ENCODE measurements at regions not wholly inside any gene's neighbourhood (a gene's known extent, or its start where the extent isn't known, plus 50 kb on each side); places are given as distances from the start of the nearest gene placed in this dataset.

GRCh38 chr14:89658977-89659670 lies 242.1 kb upstream of the FOXN3 start:
- peak; percentile 28 for DNase-seq

GRCh38 chr14:89657014-89657413 lies 240.0 kb upstream of the FOXN3 start:
- DNase-seq, result no peak

- DNase-seq, result no peak
These were observed 238.0 kb upstream of the FOXN3 start for GRCh38 chr14:89654998-89655397.

- no peak for DNase-seq
These were observed 235.3 kb upstream of the FOXN3 start for GRCh38 chr14:89652352-89652751.

GRCh38 chr14:89651805-89652204 lies 234.8 kb upstream of the FOXN3 start:
- no peak for DNase-seq

- no peak for DNase-seq
These were observed 233.3 kb upstream of the FOXN3 start for GRCh38 chr14:89650077-89650978.

- no peak for DNase-seq
These were observed 232.5 kb upstream of the FOXN3 start for GRCh38 chr14:89649451-89650075.

- no peak for DNase-seq
These were observed 231.9 kb upstream of the FOXN3 start for GRCh38 chr14:89648924-89649323.

- DNase-seq, result no peak
These were observed 231.5 kb upstream of the FOXN3 start for GRCh38 chr14:89648510-89648909.

- no peak for DNase-seq
These were observed 229.9 kb upstream of the FOXN3 start for GRCh38 chr14:89646971-89647370.

GRCh38 chr14:89644641-89645040 lies 227.6 kb upstream of the FOXN3 start:
- no peak for DNase-seq

GRCh38 chr14:89641495-89642175 lies 224.6 kb upstream of the FOXN3 start:
- no peak for DNase-seq

GRCh38 chr14:89640141-89640540 lies 223.1 kb upstream of the FOXN3 start:
- no peak for DNase-seq

GRCh38 chr14:89639687-89640086 lies 222.7 kb upstream of the FOXN3 start:
- no peak for DNase-seq

GRCh38 chr14:89638891-89639290 lies 221.9 kb upstream of the FOXN3 start:
- DNase-seq, result no peak

- DNase-seq, result no peak
These were observed 220.5 kb upstream of the FOXN3 start for GRCh38 chr14:89637581-89637980.

GRCh38 chr14:89635615-89636014 lies 218.6 kb upstream of the FOXN3 start:
- no peak for DNase-seq

GRCh38 chr14:89634037-89634436 lies 217.0 kb upstream of the FOXN3 start:
- no peak for DNase-seq

GRCh38 chr14:89630101-89630829 lies 213.2 kb upstream of the FOXN3 start:
- no peak for DNase-seq

- DNase-seq, result no peak
These were observed 212.3 kb upstream of the FOXN3 start for GRCh38 chr14:89629383-89629782.

GRCh38 chr14:89628521-89628920 lies 211.5 kb upstream of the FOXN3 start:
- DNase-seq, result no peak

GRCh38 chr14:89626233-89626806 lies 209.3 kb upstream of the FOXN3 start:
- DNase-seq, result no peak
